Esophagus muscularis mucosa (tissue), 3 donors: ENCODE measurements at regions not wholly inside any gene's neighbourhood (a gene's known extent, or its start where the extent isn't known, plus 50 kb on each side); places are given as distances from the start of the nearest gene placed in this dataset.

Experiments used
- EP300 ChIP-seq: sonication (generic); formaldehyde crosslinking; IDR thresholded peaks from one replicate; pipeline ENCODE4 v1.6.1; 2017; ENCODE audit warnings: antibody characterized with exemption
- TF ChIP-seq, protein P1 (sequence below), 3 experiments: fragments of 200-600 bp in 2 of 3; fragments of 450-650 bp in 1 of 3; sonication (generic) in 2 of 3; IDR thresholded peaks; one replicate each; pipeline ENCODE4 v1.5.1; 2017 to 2019; ENCODE audit warnings: antibody characterized with exemption in 3 of 3, mild to moderate bottlenecking in 2 of 3, moderate library complexity in 1 of 3

DNA sequence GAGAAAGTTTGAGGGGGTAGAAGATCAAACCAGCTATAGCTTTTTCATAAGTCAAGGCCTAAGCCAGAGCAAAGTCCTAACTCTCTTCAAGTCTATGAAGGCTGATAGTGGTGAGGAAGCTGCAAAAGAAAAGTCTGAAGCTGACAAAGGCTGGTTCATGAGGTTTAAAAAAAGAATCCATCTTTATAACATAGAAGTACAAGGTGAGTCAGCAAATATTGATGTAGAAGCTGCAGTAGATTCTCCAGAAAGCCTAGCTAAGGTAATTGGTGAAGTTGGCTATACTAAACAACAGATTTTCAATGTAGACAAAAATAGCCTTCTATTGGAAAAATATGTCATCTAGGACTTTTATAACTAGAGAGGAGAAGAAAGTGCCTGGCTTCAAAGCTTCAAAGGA lies 141.4 kb upstream of the ZNF521 start:
- TF ChIP-seq, protein P1, sequence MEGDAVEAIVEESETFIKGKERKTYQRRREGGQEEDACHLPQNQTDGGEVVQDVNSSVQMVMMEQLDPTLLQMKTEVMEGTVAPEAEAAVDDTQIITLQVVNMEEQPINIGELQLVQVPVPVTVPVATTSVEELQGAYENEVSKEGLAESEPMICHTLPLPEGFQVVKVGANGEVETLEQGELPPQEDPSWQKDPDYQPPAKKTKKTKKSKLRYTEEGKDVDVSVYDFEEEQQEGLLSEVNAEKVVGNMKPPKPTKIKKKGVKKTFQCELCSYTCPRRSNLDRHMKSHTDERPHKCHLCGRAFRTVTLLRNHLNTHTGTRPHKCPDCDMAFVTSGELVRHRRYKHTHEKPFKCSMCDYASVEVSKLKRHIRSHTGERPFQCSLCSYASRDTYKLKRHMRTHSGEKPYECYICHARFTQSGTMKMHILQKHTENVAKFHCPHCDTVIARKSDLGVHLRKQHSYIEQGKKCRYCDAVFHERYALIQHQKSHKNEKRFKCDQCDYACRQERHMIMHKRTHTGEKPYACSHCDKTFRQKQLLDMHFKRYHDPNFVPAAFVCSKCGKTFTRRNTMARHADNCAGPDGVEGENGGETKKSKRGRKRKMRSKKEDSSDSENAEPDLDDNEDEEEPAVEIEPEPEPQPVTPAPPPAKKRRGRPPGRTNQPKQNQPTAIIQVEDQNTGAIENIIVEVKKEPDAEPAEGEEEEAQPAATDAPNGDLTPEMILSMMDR (IDR thresholded peaks at IDR 0.05) = no peak
- TF ChIP-seq EP300 = no peak
